WERI-Rb-1 (cell line): ENCODE measurements at regions not wholly inside any gene's neighbourhood (a gene's known extent, or its start where the extent isn't known, plus 50 kb on each side); places are given as distances from the start of the nearest gene placed in this dataset.
"Not testable (repeated sequence)": the region's sequence is repeated elsewhere in the genome, so short reads cannot be mapped to it uniquely, and the experiment has no call there.

Source experiments
- DNase-seq: peaks from one replicate; pipeline ENCODE4 v3.0.0-alpha.2; 2020
- H3K27ac ChIP-seq: fragments of 250-450 bp; sonication (Bioruptor Pico); 2 replicates; pipeline ENCODE4 v1.5.1; 2020; ENCODE audit warnings: mild to moderate bottlenecking, moderate library complexity
- H3K27me3 ChIP-seq: fragments of 250-450 bp; sonication (Bioruptor Pico); 2 replicates; pipeline ENCODE4 v1.5.1; 2021; ENCODE audit warnings: mild to moderate bottlenecking, low read depth, moderate library complexity; ENCODE audit not compliant: insufficient read depth, severe bottlenecking
- H3K36me3 ChIP-seq: fragments of 250-450 bp; sonication (Bioruptor Pico); 2 replicates; pipeline ENCODE4 v1.5.1; 2020; ENCODE audit warnings: mild to moderate bottlenecking, moderate library complexity
- H3K4me3 ChIP-seq: 2 replicates; pipeline ENCODE4 v1.5.1; 2011; ENCODE audit warnings: low read depth, mild to moderate bottlenecking, control low read depth, low read length
- H3K9me3 ChIP-seq: fragments of 250-450 bp; sonication (Bioruptor Pico); 2 replicates; pipeline ENCODE4 v1.5.1; 2021; ENCODE audit warnings: mild to moderate bottlenecking, moderate library complexity; ENCODE audit not compliant: severe bottlenecking
- CTCF ChIP-seq: IDR thresholded peaks from 2 replicates; pipeline ENCODE4 v1.5.1; 2011; ENCODE audit warnings: low read depth, mild to moderate bottlenecking, control low read depth, inconsistent platforms, low read length

GRCh38 chr5:15002173-15002572 is 130.6 kb upstream of the ANKH start:
- Histone ChIP-seq H3K4me3 (no peak overlapping the region), H3K27me3 (no peaks in the 10 kb centered on the region), H3K9me3 (no peaks in the 10 kb centered on the region), H3K36me3 (no peaks in the 10 kb centered on the region), H3K27ac (no peak overlapping the region)
- no peak for TF ChIP-seq CTCF
- no peak for DNase-seq

DNA sequence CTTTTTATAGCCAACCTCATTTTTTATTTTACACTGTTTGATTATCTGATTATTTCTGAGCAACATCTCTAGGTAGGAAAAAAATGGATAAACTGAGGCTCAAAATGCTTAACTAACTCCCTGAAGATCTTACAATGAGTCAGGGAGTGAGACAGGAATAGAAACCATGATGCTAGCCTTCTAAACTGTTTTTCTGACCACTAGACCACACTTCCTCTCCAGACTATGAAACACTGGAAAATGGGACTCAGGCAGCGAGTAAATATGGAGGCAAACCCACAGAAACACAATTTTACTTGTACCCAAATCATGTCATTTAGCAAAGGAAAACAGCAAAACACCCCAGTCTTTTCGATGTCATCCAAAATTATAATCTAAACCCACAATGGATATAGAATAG is 129.9 kb upstream of the ANKH start:
- DNase-seq = no peak
- no peaks in the 10 kb centered on the region for H3K27me3 ChIP-seq
- H3K9me3 ChIP-seq = no peaks in the 10 kb centered on the region
- no peak for TF ChIP-seq CTCF
- no peaks in the 10 kb centered on the region for H3K36me3 ChIP-seq
- H3K27ac ChIP-seq = no peak overlapping the region
- no peak overlapping the region for H3K4me3 ChIP-seq

DNA sequence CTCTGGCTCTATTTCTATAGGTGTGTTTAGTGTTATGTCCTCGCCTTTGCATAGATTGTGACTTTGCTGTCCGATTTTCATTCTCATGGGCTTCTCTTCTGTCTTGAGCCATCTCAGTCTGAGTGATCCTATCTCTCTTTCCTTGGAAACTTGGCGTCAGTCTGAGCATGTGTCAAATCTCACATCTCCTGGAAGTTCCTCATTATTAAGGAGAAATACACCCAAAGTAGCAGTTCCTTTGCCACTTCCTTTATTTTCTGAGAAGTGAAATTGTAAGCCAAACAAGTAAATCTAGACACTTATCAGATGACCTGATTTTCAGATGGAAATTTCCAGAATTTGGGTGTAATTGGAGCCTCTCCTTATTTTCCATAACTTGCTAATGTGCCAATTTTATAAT is 126.9 kb upstream of the ANKH start:
- TF ChIP-seq CTCF = no peak
- Histone ChIP-seq H3K4me3 (no peak overlapping the region), H3K27me3 (no peaks in the 10 kb centered on the region), H3K9me3 (no peaks in the 10 kb centered on the region), H3K27ac (no peak overlapping the region), H3K36me3 (no peaks in the 10 kb centered on the region)
- DNase-seq = no peak

- H3K4me3 ChIP-seq = no peak overlapping the region
- no peak for DNase-seq
- H3K36me3 ChIP-seq = no peaks in the 10 kb centered on the region
- TF ChIP-seq CTCF = no peak
- H3K27ac ChIP-seq = no peak overlapping the region
- H3K9me3 ChIP-seq = no peaks in the 10 kb centered on the region
- H3K27me3 ChIP-seq = no peaks in the 10 kb centered on the region
Measured at GRCh38 chr5:14996997-14997396, 125.4 kb upstream of the ANKH start.

DNA sequence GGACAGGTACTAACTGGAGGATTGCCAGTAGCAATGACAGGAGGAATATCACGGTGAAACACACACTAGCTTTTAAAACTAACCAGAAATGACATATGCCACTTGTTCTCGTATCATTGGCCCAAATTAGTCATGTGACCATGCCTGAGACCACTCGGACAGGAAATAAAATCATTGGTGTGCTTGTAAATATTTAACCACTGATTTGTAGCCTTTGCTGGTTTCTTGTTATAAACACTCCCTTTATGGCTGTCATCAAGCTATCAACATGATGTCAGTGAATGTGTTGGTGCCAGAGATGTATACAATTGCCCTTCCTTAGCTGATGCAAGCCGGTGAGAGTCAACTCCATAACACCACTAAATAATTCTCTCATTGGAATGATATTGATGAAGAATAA is 123.7 kb upstream of the ANKH start:
- no peak overlapping the region for H3K27ac ChIP-seq
- no peak overlapping the region for H3K4me3 ChIP-seq
- no peaks in the 10 kb centered on the region for H3K9me3 ChIP-seq
- H3K36me3 ChIP-seq = no peaks in the 10 kb centered on the region
- no peak for DNase-seq
- H3K27me3 ChIP-seq = no peaks in the 10 kb centered on the region
- TF ChIP-seq CTCF = no peak

DNA sequence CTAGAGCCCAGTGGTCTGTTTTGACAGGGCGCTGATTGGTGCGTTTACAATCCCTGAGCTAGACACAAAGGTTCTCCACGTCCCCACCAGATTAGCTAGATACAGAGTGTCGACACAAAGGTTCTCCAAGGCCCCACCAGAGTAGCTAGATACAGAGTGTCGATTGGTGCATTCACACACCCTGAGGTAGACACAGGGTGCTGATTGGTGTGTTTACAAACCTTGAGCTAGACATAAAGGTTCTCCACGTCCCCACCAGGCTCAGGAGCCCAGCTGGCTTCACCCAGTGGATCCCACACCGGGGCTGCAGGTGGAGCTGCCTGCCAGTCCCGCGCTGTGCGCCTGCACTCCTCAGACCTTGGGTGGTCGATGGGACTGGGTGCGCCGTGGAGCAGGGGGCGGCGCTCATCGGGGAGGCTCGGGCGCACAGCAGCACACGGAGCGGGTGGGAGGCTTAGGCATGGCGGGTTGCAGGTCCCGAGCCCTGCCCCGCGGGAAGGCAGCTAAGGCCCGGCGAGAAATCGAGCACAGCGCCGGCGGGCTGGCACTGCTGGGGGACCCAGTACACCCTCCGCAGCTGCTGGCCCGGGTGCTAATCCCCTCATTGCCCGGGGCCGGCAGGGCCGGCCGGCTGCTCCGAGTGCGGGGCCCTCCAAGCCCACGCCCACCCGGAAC is 122.0 kb upstream of the ANKH start:
- H3K9me3 ChIP-seq, DNase-seq, H3K4me3 ChIP-seq, H3K36me3 ChIP-seq, H3K27me3 ChIP-seq, H3K27ac ChIP-seq: not testable (repeated sequence)

GRCh38 chr5:14992751-14993458 is 121.3 kb upstream of the ANKH start:
- not testable (repeated sequence) for DNase-seq, H3K9me3 ChIP-seq, H3K36me3 ChIP-seq, H3K27ac ChIP-seq, H3K4me3 ChIP-seq, H3K27me3 ChIP-seq
